GM23338 (cell line): ENCODE measurements at regions not wholly inside any gene's neighbourhood (a gene's known extent, or its start where the extent isn't known, plus 50 kb on each side); places are given as distances from the start of the nearest gene placed in this dataset.

Experiments used
- ATAC-seq: fragments of 200-7000 bp; cut with Tn5 transposase; 3 replicates; pipeline ENCODE4 v1.9.1; 2020
- DNase-seq: peaks from one replicate; pipeline ENCODE4 v3.0.0-alpha.2; 2015; ENCODE audit warnings: low spot score
- H2AFZ ChIP-seq: fragments of 200-600 bp; sonication (generic); 2 replicates; pipeline ENCODE4 v1.8.0; 2016; ENCODE audit warnings: antibody characterized with exemption, mild to moderate bottlenecking, moderate library complexity
- H3F3A ChIP-seq: fragments of 200-600 bp; sonication (generic); replicated peaks from 2 replicates; pipeline ENCODE4 v1.8.0; 2017; ENCODE audit warnings: antibody characterized with exemption, mixed run types, low read depth
- H3K27ac ChIP-seq: fragments of 200-600 bp; sonication (generic); 2 replicates; pipeline ENCODE4 v1.6.1; 2016; ENCODE audit warnings: low read depth
- H3K27me3 ChIP-seq: fragments of 200-600 bp; sonication (generic); 2 replicates; pipeline ENCODE4 v1.8.0; 2016; ENCODE audit warnings: mild to moderate bottlenecking, mixed run types, moderate library complexity; ENCODE audit not compliant: insufficient read depth
- H3K36me3 ChIP-seq: fragments of 200-600 bp; sonication (generic); 2 replicates; pipeline ENCODE4 v1.8.0; 2016; ENCODE audit warnings: mild to moderate bottlenecking; ENCODE audit not compliant: insufficient read depth
- H3K4me1 ChIP-seq: fragments of 200-600 bp; sonication (generic); 2 replicates; pipeline ENCODE4 v1.8.0; 2016; ENCODE audit warnings: mild to moderate bottlenecking, moderate library complexity; ENCODE audit not compliant: insufficient read depth
- H3K4me2 ChIP-seq: fragments of 200-600 bp; sonication (generic); 2 replicates; pipeline ENCODE4 v1.7.1; 2017; ENCODE audit warnings: mixed run types
- H3K4me3 ChIP-seq: fragments of 200-600 bp; sonication (generic); 2 replicates; pipeline ENCODE4 v1.6.1; 2016; ENCODE audit warnings: mixed run types
- H3K79me2 ChIP-seq: fragments of 200-600 bp; sonication (generic); replicated peaks from 2 replicates; pipeline ENCODE4 v1.8.0; 2017; ENCODE audit warnings: mild to moderate bottlenecking; ENCODE audit not compliant: insufficient read depth
- H3K9me2 ChIP-seq: fragments of 200-600 bp; sonication (generic); 2 replicates; pipeline ENCODE4 v1.8.0; 2017; ENCODE audit not compliant: insufficient read depth
- H4K20me1 ChIP-seq: fragments of 200-600 bp; sonication (generic); replicated peaks from 2 replicates; pipeline ENCODE4 v1.8.0; 2017; ENCODE audit warnings: mild to moderate bottlenecking; ENCODE audit not compliant: insufficient read depth
- H3K27ac Mint-ChIP-seq: 2 replicates; pipeline ENCODE4 v1.8.0; 2020; ENCODE audit warnings: inconsistent platforms, mild to moderate bottlenecking, moderate library complexity, mixed read lengths
- H3K27me3 Mint-ChIP-seq: 3 replicates; pipeline ENCODE4 v1.8.0; 2022; ENCODE audit warnings: low read depth, mild to moderate bottlenecking, moderate library complexity, mixed read lengths, inconsistent platforms; ENCODE audit not compliant: insufficient read depth, poor library complexity
- H3K36me3 Mint-ChIP-seq: 3 replicates; pipeline ENCODE4 v1.8.0; 2021; ENCODE audit warnings: low read depth, mild to moderate bottlenecking, inconsistent platforms, moderate library complexity, mixed read lengths
- H3K4me1 Mint-ChIP-seq: 3 replicates; pipeline ENCODE4 v1.8.0; 2020; ENCODE audit warnings: mild to moderate bottlenecking, inconsistent platforms, mixed read lengths
- H3K4me3 Mint-ChIP-seq: 3 replicates; pipeline ENCODE4 v1.8.0; 2021; ENCODE audit warnings: moderate library complexity, mild to moderate bottlenecking, inconsistent platforms, mixed read lengths
- H3K9me3 Mint-ChIP-seq: 3 replicates; pipeline ENCODE4 v1.8.0; 2020; ENCODE audit warnings: moderate library complexity, mild to moderate bottlenecking, inconsistent platforms, mixed read lengths
- CREB1 ChIP-seq: fragments of 250-450 bp; sonication (Bioruptor Pico); IDR thresholded peaks from 2 replicates; pipeline ENCODE4 v1.5.0; 2020; ENCODE audit warnings: low read depth, mild to moderate bottlenecking, moderate library complexity
- CTCF ChIP-seq, 2 experiments: fragments of 200-600 bp in 1 of 2; sonication (generic) in 1 of 2; conservative IDR thresholded peaks; 2 replicates each; pipeline versions ENCODE4 v1.5.1 to v1.6.1; 2016 to 2017; ENCODE audit warnings: antibody characterized with exemption in 2 of 2, low read depth in 2 of 2, mild to moderate bottlenecking in 2 of 2, moderate library complexity in 1 of 2
- ETS1 ChIP-seq: IDR thresholded peaks from 2 replicates; pipeline ENCODE4 v1.6.1; 2016; ENCODE audit warnings: antibody characterized with exemption
- EZH2 ChIP-seq: fragments of 200-600 bp; sonication (generic); IDR thresholded peaks from one replicate; pipeline ENCODE4 v1.8.0; 2017; ENCODE audit warnings: antibody characterized with exemption, mild to moderate bottlenecking, low read depth; ENCODE audit not compliant: unreplicated experiment
- EZH2phosphoT487 ChIP-seq: fragments of 200-600 bp; sonication (generic); IDR thresholded peaks from one replicate; pipeline ENCODE4 v1.8.1; 2018; ENCODE audit warnings: antibody characterized with exemption; ENCODE audit not compliant: unreplicated experiment
- JUNB ChIP-seq: IDR thresholded peaks from one replicate; pipeline ENCODE4 v1.6.1; 2016; ENCODE audit warnings: antibody characterized with exemption; ENCODE audit not compliant: unreplicated experiment
- NANOG ChIP-seq: IDR thresholded peaks from 2 replicates; pipeline ENCODE4 v1.6.1; 2016; ENCODE audit warnings: antibody characterized with exemption, borderline replicate concordance
- POLR2AphosphoS5 ChIP-seq: IDR thresholded peaks from 2 replicates; pipeline ENCODE4 v1.6.1; 2016; ENCODE audit warnings: antibody characterized with exemption, low read depth
- REST ChIP-seq: IDR thresholded peaks from one replicate; pipeline ENCODE4 v1.6.1; 2018; ENCODE audit warnings: antibody characterized with exemption; ENCODE audit not compliant: unreplicated experiment
- STAT1 ChIP-seq: IDR thresholded peaks from one replicate; pipeline ENCODE4 v1.6.1; 2016; ENCODE audit warnings: antibody characterized with exemption; ENCODE audit not compliant: unreplicated experiment
- ZNF114 ChIP-seq: fragments of 250-450 bp; sonication (Bioruptor Pico); IDR thresholded peaks from 2 replicates; pipeline ENCODE4 v1.5.0; 2020; ENCODE audit warnings: mild to moderate bottlenecking, moderate library complexity
- ZNF331 ChIP-seq: fragments of 250-450 bp; sonication (Bioruptor Pico); IDR thresholded peaks from 2 replicates; pipeline ENCODE4 v1.5.0; 2020; ENCODE audit warnings: low read depth, mild to moderate bottlenecking, moderate library complexity
- ZNF462 ChIP-seq: fragments of 250-450 bp; sonication (Bioruptor Pico); IDR thresholded peaks from 2 replicates; pipeline ENCODE4 v1.5.0; 2020; ENCODE audit warnings: mild to moderate bottlenecking, moderate library complexity

- H3K9me2 ChIP-seq: peaks cover 11% of the 10 kb centered on the region; the same call in 1 of the 2 replicates
- no peak overlapping the region for H3K4me2 ChIP-seq
- Mint-ChIP-seq H3K27me3 (peaks cover 2% of the 10 kb centered on the region), H3K36me3 (no peaks in the 10 kb centered on the region), H3K27ac (no peak overlapping the region), H3K9me3 (no peaks in the 10 kb centered on the region), H3K4me3 (no peak overlapping the region), H3K4me1 (no peaks in the 10 kb centered on the region; the same call in 2 of the 3 replicates)
- no peaks in the 10 kb centered on the region for H3K36me3 ChIP-seq
- H3K4me3 ChIP-seq: no peak overlapping the region
- H3K27me3 ChIP-seq: no peaks in the 10 kb centered on the region
- ATAC-seq (no peak), DNase-seq (no peak)
- no peaks in the 10 kb centered on the region for H3K79me2 ChIP-seq
- H3F3A ChIP-seq: no peaks in the 10 kb centered on the region
- no peak for TF ChIP-seq POLR2AphosphoS5
- no peak for TF ChIP-seq CREB1 (CRISPR knock-in tag)
- TF ChIP-seq ZNF462 (CRISPR knock-in tag): no peak
- TF ChIP-seq REST: no peak
- TF ChIP-seq CTCF (conservative IDR thresholded peaks at IDR 0.05; ENCODE audit: low read depth in 2 of 2): no peak
- TF ChIP-seq EZH2: no peak
- no peak for TF ChIP-seq STAT1
- TF ChIP-seq ZNF331 (CRISPR knock-in tag): no peak
- TF ChIP-seq ETS1: no peak
- TF ChIP-seq ZNF114: no peak
- TF ChIP-seq NANOG: no peak
- no peak for TF ChIP-seq EZH2phosphoT487
- no peak for TF ChIP-seq JUNB
- no peak overlapping the region for H2AFZ ChIP-seq
- H3K4me1 ChIP-seq: no peaks in the 10 kb centered on the region
- H3K27ac ChIP-seq: no peak overlapping the region
- no peaks in the 10 kb centered on the region for H4K20me1 ChIP-seq
Measured at GRCh38 chr7:140281960-140282359, 105.2 kb upstream of the KDM7A start.
